NAMALWA (cell line): ENCODE measurements at regions not wholly inside any gene's neighbourhood (a gene's known extent, or its start where the extent isn't known, plus 50 kb on each side); places are given as distances from the start of the nearest gene placed in this dataset.
"Not testable (repeated sequence)": the region's sequence is repeated elsewhere in the genome, so short reads cannot be mapped to it uniquely, and the experiment has no call there.

ENCODE experiments used
- DNase-seq: peaks from one replicate; pipeline ENCODE4 v3.0.0-alpha.2; 2015; ENCODE audit warnings: low spot score

DNA sequence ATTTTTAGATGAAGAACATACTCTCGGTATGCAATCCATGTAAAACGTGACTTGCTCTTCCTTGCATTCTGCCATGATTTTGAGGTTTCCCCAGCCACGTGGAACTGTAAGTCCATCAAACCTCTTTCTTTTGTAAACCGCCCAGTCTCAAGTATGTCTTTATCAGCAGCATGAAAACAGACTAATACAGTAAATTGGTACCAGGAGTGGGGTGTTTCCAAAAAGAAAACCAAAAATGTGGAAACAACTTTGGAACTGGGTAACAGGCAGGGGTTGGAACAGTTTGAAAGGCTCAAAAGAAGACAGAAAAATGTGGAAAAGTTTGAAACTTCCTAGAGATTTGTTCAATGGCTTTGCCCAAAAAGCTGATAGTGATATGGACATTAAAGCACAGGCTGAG, 1957.9 kb downstream of the SUCLG1 start:
- DNase-seq = no peak

DNA sequence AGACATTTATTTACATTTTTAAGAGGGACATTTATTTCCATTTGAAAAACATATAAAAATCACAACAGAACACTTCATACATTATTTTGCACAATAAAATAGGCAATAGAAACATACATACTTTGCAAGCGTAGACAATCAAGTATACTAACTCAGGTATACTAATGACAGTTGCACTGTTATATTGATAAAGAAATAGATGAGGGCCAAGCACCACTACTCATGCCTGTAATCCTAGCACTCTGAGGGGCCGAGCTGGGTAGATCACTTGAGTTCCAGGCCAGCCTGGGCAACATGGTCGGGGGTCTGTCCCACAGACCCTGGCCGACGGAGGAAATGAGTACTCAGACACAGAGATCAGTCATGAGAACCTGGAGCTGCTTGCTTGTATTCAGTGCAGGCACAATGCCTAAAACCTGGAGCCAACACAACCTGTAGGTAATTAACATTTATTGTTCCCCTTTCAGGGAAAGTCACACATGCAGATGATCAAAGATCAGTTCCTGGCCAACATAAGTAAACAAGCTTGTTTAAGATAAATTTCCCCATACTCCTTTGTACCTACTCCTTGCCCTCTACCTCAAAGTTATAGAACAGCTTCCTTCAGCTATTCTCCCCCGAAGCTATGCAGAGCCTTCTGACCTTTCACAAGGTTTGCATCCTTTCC, 1960.2 kb downstream of the SUCLG1 start:
- DNase-seq = no peak

DNA sequence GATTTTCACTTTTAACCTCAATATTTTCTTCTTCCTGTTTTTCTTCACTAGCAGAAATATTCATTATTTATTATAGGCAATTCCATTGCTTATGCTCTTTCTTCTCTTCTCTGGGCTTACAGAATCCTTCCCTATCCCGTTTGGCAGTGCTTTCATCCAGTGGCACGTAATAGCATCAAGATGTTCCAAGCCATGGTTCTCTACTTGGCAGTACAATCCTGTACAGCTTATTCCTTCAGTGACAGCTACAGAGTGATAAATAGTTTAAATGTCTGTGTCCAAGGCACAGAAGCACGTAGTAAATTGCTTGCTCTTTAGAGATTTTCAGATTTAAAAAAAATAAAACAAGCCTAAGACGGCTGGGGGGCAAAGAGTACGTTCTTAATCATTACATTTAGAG, 1964.3 kb downstream of the SUCLG1 start:
- DNase-seq = no peak

DNA sequence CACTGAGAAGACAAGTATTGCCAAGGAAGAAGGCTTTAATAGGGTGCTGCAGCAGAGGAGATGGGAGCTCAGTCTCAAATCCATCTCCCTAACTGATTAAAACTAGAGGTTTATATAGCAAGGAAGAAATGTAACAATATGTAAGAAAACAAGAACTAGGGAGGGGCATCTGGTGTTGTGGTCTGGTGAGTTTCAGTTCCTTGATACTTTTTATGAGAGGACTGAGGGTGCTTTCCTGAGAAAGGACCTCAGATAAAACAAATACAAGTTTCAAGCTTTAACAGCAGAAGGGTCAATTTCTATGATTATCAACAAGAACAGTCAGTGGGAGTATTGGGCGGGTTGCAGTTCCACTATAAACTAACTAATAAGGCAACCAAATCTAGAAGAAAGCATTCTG, 1967.5 kb downstream of the SUCLG1 start:
- DNase-seq = no peak

DNA sequence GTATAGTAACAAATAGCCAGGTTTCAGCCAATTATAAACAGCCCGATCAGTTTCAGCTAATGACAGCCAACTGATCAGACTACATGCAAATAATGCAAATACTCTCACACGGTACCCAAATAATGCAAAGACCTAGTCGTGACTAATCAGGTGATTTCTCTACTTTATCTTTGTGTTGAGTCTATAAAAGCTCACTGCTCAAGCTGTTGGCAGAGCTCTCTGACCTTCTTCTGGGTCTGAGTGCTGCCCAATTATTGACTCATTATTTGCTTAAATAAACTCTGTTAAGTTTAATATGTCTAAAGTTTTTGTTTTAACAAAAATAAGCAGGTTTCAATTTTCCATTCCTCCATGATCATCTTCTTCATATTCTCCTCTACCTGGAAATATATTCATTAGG, 1971.7 kb downstream of the SUCLG1 start:
- DNase-seq = no peak

DNA sequence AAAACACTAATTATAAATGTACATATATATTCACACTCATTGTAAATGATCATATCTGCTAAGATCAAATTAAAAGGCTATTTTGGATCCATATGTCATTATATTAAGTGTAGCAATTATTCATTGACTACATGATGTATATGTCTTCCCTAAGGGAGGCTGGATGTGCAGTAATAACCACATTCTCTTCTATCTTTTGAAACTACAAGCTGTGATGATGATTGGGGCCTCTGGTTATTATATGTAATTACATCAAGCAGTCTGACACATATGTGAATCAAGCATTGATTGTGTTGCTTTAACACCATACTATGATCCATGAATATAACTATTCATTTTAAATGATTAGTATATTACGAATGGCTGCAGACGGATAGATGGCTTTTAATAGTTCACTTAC, 1973.4 kb downstream of the SUCLG1 start:
- DNase-seq = no peak

DNA sequence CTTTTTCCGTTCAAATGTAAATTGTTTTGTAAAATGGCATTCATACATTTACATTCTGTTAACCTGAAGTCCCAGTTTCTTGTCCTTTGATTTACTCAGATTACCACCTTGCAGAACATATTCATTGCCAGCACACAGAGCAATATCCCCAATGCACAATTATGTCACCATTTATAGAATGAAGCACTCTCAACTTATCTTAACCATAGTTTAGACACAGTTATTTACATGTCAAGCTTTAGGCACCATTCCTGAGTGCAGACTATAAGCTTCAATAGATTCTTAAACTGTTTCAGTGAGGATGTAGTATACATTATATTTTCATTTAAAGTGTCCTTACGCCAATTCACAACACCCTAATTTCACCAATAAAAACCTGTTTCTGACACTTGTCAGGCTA, 1977.9 kb downstream of the SUCLG1 start:
- no peak for DNase-seq

DNA sequence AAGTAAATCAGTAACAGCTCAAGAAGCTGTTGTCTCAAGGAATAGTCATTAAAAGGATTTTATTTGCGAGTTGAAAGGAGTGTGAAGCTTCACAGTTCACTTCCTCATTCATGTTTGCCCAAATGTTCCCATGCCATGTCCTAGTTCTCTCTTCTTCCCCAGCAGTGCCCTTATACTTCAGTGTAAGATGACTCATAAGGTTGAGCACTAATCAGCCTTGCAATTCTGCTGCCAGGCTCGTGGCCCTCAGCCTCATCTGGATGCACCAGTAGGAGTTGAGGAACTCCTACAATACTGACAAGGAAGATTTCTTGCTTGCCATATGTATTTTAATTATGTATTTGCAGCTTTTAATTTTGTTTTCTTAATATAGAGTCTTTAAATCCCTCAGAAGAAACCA, 1980.4 kb downstream of the SUCLG1 start:
- DNase-seq = no peak

DNA sequence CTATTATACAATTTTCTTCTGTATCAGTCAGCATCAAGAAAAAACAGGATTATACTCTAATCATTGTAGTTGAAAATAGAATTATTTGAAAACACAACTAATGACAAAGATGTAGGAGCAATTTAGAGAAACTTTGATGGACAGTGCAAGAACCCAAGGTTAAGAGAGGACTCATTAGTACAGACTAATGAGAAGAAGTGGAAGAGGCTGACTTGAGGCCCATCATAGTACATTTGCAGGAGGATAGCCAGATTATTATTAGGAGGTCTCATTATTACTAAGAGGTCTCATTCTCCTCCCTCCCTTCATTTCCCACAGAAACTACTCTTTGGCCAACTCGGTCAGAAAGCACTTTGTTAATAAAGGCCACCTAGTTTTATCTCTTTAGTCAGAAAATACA, 1983.0 kb downstream of the SUCLG1 start:
- DNase-seq = no peak

DNA sequence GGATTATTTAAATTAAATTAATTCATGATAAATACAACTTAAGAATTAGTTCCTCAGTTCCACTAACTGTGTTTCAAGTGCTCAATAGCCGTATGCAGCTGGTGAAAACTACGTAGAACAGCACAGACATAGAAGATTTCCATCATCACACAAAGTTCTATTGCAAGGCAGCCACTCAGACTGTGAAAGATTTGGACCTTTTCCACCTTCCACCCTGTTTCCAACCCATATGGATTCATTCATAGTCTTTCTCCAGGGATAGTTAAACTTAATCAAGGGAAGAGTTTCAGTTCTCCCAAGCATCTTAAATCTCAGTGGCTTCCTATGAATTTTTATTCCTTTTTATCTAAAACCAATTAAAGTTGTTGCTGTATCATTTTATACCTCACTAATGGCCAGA, 2030.8 kb downstream of the SUCLG1 start:
- DNase-seq = no peak

DNA sequence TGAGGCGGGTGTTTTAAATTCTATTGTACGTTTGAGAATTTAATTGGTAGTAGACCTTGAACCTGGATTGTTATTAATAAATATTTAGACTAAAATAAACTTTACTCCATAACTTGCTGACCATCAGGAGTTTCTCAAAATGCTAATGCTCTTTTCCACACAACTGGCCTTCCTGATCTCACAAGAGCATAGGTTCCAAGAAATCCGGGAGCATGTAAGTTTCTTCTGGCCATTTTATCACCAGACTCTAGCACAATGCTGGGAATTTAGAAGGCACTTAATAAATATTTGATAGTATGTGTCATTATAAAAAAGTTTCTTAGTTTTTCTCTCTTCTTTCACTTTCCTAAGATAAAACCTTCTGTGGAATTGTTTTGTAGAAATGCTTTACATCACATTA, 2047.1 kb downstream of the SUCLG1 start:
- no peak for DNase-seq

DNA sequence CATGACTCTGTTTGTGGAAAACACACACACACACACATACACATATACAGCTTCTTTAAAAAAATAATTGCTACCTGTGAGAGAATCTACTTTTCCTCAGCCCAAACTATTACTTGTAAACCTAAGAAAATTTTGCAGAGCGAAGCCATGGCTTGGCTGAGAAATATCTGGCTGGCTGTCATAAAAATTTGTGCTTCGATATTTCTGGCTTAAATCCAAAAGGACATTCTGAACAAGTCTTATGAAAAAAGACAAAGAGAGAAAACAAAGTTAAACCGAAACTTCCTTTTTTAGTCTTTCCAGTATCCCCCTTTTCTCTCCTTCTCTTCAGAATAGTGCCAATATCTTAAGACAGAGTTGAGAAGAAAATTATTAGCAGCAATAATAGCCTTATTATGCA, 2048.0 kb downstream of the SUCLG1 start:
- no peak for DNase-seq

DNA sequence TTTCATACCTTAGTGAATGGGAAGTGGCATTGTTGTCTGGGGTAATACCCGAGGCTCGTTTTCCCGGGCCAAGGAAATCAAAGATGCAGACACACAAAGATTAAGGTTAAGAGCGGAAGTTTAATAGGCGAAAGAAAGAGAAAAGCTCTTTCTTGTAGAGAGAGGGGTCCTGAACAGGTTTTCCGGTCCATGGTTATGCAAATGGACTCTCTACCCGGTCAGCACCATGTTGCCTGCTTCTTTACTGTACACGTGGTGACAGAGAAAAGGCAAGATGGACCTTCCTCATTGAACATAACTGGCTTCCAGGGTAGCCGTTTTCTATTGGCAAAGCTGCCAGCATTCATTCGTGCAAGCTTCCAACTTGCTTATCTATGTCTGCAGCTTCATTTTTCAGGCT, 2063.5 kb downstream of the SUCLG1 start:
- DNase-seq = no peak

DNA sequence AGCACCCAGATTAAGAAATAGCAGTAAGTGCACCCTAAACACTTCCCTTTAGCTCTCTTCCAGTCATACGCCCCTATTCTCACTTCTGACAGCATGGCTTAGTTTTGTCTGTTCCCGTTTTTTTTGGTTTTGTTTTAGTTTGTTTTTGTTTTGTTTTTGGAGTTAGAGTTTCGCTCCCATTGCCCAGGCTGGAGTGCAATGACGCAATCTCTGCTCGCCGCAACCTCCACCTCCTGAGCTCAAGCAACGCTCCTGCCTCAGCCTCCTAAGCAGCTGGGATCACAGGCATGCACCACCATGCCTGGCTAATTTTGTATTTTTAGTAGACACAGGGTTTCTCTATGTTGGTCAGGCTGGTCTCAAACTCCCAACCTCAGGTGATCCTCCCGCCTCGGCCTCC, 2067.7 kb downstream of the SUCLG1 start:
- DNase-seq = no peak

DNA sequence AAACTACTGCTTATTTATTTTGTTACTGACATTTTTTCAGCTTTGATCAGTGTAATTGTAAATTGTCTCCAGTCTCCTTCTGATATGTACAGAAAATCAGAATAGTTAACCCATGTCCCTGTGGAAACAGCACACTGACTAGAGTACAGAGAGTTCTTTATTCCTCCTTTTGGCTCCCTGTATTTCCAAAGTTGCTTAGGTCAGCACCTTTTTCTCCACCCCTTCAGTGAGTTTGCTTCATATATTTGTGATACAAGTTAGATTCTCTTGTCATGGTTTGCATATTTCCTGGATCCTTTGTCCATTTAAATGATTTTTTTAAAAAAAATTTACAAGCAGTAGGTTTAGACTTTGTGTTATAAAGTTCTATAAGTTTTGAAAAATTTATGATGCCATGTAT, 2051.1 kb upstream of the LRRTM1 start:
- DNase-seq = no peak

DNA sequence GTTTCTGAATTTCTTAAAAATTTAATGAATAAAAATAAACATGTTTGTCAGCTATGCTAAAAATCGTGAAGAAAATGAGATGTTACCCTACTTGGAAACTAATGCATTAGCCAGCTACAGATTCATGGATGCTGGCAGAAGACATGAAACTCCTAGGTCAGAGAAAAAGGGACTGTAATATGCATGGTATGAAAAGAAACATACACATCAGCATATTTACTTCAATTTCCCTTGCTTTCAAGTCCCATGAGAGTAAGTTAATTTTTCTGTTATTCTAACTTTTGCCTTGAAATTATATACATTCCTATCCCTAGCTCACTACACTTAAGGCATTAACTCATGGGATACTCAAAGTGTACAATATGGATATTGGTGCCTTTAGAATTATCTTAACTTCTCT, 2041.4 kb upstream of the LRRTM1 start:
- no peak for DNase-seq

DNA sequence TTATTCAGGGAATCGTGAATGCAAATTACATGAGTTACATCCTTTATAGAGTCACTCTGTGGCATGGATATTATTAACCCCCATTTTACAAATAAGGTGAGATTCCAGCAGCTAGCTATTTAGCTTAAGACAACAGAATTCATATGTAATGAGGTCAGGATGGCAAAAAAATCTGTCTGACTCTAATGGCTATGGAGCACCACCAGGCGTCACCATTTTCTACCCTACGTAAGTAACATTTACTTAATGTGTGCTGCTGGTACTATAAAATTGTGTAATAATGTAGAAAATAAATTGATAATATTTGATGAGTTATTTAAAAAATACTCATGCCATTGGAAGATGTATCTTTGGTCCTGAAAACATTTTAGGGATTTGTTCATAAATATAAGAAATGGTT, 2040.1 kb upstream of the LRRTM1 start:
- DNase-seq = no peak

DNA sequence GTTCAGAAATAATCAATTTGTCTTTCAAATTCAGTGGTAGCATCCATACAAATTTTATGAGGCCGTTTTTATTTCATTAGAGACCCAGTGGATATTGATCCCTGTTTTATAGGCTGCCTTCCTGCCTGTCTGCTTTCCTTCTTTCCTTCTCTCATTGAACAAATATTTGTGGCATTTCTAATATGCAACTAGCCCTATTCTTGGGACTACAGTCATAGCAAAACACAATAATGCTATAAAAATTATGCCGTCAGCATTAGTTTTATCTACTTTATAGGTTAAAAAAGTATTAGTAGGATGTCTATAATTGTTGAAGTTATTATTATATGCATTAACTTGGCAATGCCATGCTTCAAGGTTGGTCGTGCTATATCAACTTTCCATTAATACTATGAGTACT, 2037.8 kb upstream of the LRRTM1 start:
- DNase-seq = no peak

DNA sequence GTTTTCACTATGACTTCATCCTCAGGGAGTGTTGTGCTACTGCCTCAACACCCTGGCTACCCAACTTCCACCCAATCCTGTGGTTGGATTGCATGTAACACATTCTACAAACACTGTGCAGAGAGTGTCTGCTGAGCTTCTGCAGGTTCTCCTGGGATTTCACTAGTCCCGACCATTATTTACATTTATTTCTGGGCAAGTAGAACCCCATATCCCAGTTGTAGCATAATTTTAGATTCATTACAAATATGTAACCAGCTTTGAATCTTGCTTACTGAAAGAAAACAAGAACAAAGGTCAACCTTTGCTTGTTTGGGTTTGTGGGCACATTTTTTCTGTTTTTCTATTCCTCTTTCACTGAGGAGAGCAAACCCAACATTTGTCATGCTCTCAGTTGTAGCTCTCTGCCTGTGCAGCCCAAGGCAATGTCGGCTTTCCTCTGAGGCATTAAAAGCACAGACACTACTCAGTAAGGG, 2036.1 kb upstream of the LRRTM1 start:
- DNase-seq = no peak

DNA sequence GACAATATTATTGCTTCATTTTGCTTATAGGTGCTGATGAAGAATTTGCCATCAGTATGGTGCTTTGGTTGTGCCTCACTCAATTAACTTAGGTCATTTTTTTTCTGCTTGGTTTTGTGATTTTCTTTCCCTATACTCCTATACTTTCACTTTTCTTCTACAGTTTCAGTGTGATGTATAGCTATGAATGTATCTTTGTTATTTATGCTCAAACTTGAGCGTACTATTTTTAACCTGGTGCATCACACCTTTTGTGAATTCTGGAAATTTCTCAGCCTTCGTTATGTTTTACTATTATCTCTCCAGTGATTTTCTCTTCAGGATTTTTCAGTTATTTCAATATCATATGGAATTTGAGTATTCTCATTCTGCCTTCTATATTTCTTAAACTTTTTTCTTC, 2035.3 kb upstream of the LRRTM1 start:
- no peak for DNase-seq

DNA sequence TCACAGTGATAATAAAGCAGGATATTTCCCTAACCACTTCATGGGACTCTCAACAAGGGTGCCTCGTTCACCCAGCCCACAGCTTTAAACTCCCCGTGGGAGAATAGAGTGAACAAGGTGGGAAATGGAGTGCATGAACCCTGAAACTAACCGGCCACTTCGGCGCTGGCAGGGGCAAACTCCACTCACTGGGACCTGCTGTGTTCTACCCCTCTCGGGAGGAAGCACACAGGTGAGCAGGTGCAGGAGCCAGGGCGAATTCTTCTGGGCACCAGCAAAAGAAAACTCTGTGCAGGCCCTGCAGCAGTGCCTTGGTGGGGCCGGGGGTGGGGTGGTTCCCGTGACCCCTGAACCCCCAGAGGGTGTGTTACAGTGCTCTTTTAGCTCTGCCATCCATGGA, 2029.1 kb upstream of the LRRTM1 start:
- no peak for DNase-seq

DNA sequence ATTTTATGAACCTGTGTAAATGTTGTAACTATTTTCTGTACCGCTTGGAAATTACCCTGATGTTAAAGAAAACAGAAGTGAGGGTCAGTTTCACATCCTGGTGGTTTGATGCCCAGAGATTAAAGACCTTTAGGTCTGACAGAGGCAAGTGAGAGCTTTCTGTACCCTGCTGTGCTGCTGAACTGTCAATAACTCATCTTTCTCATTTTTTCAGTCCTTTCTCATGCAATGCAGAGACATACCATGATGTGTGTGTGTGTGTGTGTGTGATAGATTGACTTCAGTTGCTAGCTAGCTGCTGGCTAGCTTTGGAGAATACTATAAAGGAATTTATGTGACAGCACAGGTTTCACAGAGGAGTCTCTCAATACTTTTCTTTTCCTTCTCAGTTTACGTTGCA, 2025.6 kb upstream of the LRRTM1 start:
- no peak for DNase-seq

DNA sequence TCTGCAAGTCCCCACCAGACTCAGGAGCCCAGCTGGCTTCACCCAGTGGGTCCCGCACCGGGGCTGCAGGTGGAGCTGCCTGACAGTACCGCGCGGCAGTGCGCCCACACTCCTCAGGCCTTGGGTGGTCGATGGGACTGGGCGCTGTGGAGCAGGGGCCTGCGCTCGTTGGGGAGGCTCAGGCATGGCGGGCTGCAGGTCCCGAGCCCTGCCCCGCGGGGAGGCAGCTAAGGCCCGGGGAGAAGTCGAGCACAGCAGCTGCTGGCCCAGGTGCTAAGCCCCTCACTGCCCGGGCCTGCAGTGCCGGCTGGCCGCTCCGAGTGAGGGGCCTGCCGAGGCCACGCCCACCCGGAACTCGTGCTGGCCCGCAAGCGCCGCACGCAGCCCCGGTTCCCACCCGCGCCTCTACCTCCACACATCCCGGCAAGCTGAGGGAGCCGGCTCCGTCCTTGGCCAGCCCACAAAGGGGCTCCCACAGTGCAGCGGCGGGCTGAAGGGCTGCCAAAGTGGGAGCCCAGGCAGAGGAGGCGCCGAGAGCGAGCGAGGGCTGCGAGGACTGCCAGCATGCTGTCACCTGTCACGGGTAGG, 2021.7 kb upstream of the LRRTM1 start:
- not testable (repeated sequence) for DNase-seq

DNA sequence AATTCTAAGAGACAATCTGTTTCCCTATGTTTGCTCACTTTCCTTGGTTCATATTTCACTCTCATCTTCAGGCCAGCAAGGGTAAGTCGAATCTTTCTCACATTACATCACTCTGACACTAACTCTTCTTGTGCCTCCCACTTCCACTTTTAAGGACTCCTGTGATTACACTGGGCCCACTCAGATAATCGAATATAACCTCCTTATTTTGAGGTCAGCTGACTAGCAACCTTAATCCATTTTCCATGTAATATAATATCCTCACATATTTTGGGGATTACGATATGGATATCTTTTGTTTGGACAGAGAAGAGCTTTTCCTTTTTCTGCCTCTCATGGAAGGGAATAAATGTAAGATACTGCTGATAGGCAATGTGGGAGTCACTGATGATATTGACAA, 2015.7 kb upstream of the LRRTM1 start:
- no peak for DNase-seq
